ENCODE measurements at regions not wholly inside any gene's neighbourhood (a gene's known extent, or its start where the extent isn't known, plus 50 kb on each side); places are given as distances from the start of the nearest gene placed in this dataset.
"Not testable (repeated sequence)": the region's sequence is repeated elsewhere in the genome, so short reads cannot be mapped to it uniquely, and the experiment has no call there.

GRCh38 chr11:41666951-41667653 lies 207.7 kb upstream of the LRRC4C start:
- ChIA-PET CTCF (no interaction called here), POLR2A (no interaction called here)

- ChIA-PET POLR2A (no interaction called here), CTCF (no interaction called here)
Measured at GRCh38 chr11:41675205-41675604, 215.8 kb upstream of the LRRC4C start.

- POLR2A ChIA-PET = no interaction called here
- CTCF ChIA-PET = no interaction called here
Measured at GRCh38 chr11:41713030-41713429, 253.6 kb upstream of the LRRC4C start.

- ChIA-PET CTCF (no interaction called here), POLR2A (no interaction called here)
Measured at GRCh38 chr11:41714101-41714500, 254.6 kb upstream of the LRRC4C start.

- CTCF ChIA-PET = no interaction called here
- POLR2A ChIA-PET = no interaction called here
Measured at GRCh38 chr11:41716862-41717261, 257.4 kb upstream of the LRRC4C start.

- ChIA-PET CTCF (no interaction called here), POLR2A (no interaction called here)
Measured at GRCh38 chr11:41720761-41721160, 261.3 kb upstream of the LRRC4C start.

GRCh38 chr11:41728161-41728560 lies 268.7 kb upstream of the LRRC4C start:
- CTCF ChIA-PET, POLR2A ChIA-PET: not testable (repeated sequence)

- ChIA-PET POLR2A (no interaction called here), CTCF (no interaction called here)
Measured at GRCh38 chr11:41775296-41775695, 315.8 kb upstream of the LRRC4C start.

- CTCF ChIA-PET = no interaction called here
- POLR2A ChIA-PET = no interaction called here
Measured at GRCh38 chr11:41779401-41779960, 320.0 kb upstream of the LRRC4C start.

GRCh38 chr11:41781441-41781840 lies 322.0 kb upstream of the LRRC4C start:
- ChIA-PET POLR2A (no interaction called here), CTCF (no interaction called here)

GRCh38 chr11:41784513-41785335 lies 325.3 kb upstream of the LRRC4C start:
- POLR2A ChIA-PET = no interaction called here
- CTCF ChIA-PET = no interaction called here

GRCh38 chr11:41786087-41786486 lies 326.6 kb upstream of the LRRC4C start:
- CTCF ChIA-PET = no interaction called here
- POLR2A ChIA-PET = no interaction called here

GRCh38 chr11:41788177-41788576 lies 328.7 kb upstream of the LRRC4C start:
- CTCF ChIA-PET = no interaction called here

GRCh38 chr11:41789376-41789775 lies 329.9 kb upstream of the LRRC4C start:
- CTCF ChIA-PET = no interaction called here
- POLR2A ChIA-PET = no interaction called here

More at GRCh38 chr11:41788177-41788576, 328.7 kb upstream of the LRRC4C start:
- POLR2A ChIA-PET = no interaction called here

GRCh38 chr11:41795004-41795403 lies 335.6 kb upstream of the LRRC4C start:
- ChIA-PET CTCF (no interaction called here), POLR2A (no interaction called here)

GRCh38 chr11:41799754-41800153 lies 340.3 kb upstream of the LRRC4C start:
- ChIA-PET POLR2A (no interaction called here), CTCF (no interaction called here)

GRCh38 chr11:41803895-41804294 lies 344.4 kb upstream of the LRRC4C start:
- ChIA-PET CTCF (no interaction called here), POLR2A (no interaction called here)

GRCh38 chr11:41816396-41816795 lies 356.9 kb upstream of the LRRC4C start:
- ChIA-PET POLR2A (no interaction called here), CTCF (no interaction called here)

- CTCF ChIA-PET, POLR2A ChIA-PET: not testable (repeated sequence)
Measured at GRCh38 chr11:41824287-41824686, 364.8 kb upstream of the LRRC4C start.

GRCh38 chr11:41826085-41826484 lies 366.6 kb upstream of the LRRC4C start:
- ChIA-PET POLR2A (no interaction called here), CTCF (no interaction called here)

- CTCF ChIA-PET = no interaction called here
Measured at GRCh38 chr11:41836431-41836830, 377.0 kb upstream of the LRRC4C start.

GRCh38 chr11:41842673-41843072 lies 383.2 kb upstream of the LRRC4C start:
- CTCF ChIA-PET = no interaction called here

More at GRCh38 chr11:41836431-41836830, 377.0 kb upstream of the LRRC4C start:
- POLR2A ChIA-PET = no interaction called here

More at GRCh38 chr11:41842673-41843072, 383.2 kb upstream of the LRRC4C start:
- POLR2A ChIA-PET = no interaction called here
